ENCODE measurements at regions not wholly inside any gene's neighbourhood (a gene's known extent, or its start where the extent isn't known, plus 50 kb on each side); places are given as distances from the start of the nearest gene placed in this dataset.

DNA sequence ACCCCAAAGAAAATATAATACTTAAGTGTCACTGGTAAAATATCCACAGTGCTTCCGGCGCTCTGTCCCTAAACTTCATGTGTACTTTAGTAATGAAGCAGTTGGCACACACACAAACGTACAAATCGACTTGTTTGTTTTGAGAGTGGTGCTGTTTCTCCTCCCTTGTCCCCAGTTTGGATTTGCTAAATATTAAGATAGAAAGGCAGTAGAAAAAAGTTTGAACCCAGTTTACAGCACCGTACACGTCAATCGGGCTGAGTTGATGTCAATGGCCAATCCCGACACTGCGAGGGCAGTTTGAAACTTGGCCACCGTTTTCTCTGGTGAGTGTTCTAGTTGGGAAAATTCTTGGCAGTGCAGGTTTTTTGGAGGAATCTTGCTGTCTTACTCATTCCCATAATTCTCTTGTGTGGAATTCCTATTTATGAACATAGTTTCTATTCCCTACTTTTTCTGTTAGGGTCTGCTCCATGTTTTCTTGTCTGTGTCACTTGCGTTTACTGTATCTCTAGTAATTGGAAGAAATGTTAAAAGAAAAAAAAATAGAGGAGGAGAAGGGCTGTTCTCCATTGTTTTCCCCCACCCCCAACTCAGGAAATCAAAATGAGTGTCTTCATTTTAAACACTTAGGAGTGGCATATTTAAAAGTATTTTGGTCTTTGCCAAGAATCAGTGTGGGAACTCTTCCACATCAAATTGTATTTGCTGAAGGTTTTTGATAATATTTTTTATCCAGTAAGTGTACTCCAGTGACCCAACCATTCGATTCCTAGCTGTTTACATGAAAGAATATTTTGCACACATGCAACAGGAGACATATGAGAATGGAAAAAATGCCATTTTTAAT, 72.3 kb downstream of the OR2B2 start:
- Histone ChIP-seq H3K36me3 (ENCODE audit: control insufficient read depth, insufficient read depth, low read length) (no peaks in the 10 kb centered on the region), H3K4me3 (ENCODE audit: low read depth, low read length) (peak overlapping the region; percentile 60), H3K27me3 (ENCODE audit: control insufficient read depth, insufficient read depth, low read length) (no peaks in the 10 kb centered on the region)
- CTCF ChIA-PET: interaction anchor here (0.6 kb wide), 1 partner anchor 11 kb away, joined by 5 read pairs; no protein-coding TSS in a partner anchor
- DNase-seq (ENCODE audit: low read depth): peak; percentile 60
- POLR2A ChIA-PET: interaction anchor here (1.1 to 4.2 kb wide), 2 partner anchors 25 to 693 kb away, joined by 3 to 28 read pairs; a partner anchor contains a TSS
- TF ChIP-seq, protein P1, sequence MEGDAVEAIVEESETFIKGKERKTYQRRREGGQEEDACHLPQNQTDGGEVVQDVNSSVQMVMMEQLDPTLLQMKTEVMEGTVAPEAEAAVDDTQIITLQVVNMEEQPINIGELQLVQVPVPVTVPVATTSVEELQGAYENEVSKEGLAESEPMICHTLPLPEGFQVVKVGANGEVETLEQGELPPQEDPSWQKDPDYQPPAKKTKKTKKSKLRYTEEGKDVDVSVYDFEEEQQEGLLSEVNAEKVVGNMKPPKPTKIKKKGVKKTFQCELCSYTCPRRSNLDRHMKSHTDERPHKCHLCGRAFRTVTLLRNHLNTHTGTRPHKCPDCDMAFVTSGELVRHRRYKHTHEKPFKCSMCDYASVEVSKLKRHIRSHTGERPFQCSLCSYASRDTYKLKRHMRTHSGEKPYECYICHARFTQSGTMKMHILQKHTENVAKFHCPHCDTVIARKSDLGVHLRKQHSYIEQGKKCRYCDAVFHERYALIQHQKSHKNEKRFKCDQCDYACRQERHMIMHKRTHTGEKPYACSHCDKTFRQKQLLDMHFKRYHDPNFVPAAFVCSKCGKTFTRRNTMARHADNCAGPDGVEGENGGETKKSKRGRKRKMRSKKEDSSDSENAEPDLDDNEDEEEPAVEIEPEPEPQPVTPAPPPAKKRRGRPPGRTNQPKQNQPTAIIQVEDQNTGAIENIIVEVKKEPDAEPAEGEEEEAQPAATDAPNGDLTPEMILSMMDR (IDR thresholded peaks at IDR 0.05; ENCODE audit: insufficient read depth, low read depth, low read length): no peak

DNA sequence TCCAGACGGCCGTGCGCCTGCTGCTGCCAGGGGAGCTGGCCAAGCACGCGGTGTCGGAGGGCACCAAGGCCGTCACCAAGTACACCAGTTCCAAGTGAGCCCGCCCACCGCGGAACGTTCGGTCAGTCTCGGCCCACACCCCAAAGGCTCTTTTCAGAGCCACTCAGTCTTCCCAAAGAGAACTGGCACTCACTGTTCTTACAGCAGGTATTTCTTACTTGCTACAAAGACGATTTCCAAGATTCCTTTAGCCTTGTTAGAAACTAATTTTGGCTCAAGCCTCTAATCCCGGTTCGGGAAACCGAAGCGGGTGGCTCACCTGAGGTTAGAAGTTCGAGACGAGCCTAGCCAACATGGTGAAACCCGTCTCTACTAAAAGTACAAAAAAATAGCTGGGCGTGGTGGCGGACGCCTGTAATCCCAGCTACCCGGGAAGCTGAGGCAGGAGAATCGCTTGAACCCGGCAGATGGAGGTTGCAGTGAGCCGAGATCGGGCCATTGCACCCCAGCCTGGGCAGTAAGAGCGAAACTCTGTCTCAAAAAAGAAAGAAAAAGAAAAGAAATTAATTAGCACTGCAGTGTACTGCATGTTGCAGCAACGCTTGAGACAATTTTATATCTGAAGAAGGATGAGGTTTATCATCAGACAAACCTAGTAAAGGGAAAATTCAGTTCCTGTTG, 73.1 kb downstream of the OR2B2 start:
- TF ChIP-seq, protein P1 (IDR thresholded peaks at IDR 0.05; ENCODE audit: insufficient read depth, low read depth, low read length): no peak
- ChIA-PET POLR2A (interaction anchor here (1.0 to 4.2 kb wide), 6 partner anchors 14 to 692 kb away, joined by 3 to 28 read pairs (median 12); a partner anchor contains a TSS), CTCF (interaction anchor here (1.2 to 3.4 kb wide), 4 partner anchors 18 to 56 kb away, joined by 3 to 32 read pairs (median 10); a partner anchor contains a TSS)
- Histone ChIP-seq H3K4me3 (ENCODE audit: low read depth, low read length) (peak overlapping the region; percentile 60), H3K27me3 (ENCODE audit: control insufficient read depth, insufficient read depth, low read length) (no peaks in the 10 kb centered on the region), H3K36me3 (ENCODE audit: control insufficient read depth, insufficient read depth, low read length) (no peaks in the 10 kb centered on the region)
- DNase-seq (ENCODE audit: low read depth): no peak

DNA sequence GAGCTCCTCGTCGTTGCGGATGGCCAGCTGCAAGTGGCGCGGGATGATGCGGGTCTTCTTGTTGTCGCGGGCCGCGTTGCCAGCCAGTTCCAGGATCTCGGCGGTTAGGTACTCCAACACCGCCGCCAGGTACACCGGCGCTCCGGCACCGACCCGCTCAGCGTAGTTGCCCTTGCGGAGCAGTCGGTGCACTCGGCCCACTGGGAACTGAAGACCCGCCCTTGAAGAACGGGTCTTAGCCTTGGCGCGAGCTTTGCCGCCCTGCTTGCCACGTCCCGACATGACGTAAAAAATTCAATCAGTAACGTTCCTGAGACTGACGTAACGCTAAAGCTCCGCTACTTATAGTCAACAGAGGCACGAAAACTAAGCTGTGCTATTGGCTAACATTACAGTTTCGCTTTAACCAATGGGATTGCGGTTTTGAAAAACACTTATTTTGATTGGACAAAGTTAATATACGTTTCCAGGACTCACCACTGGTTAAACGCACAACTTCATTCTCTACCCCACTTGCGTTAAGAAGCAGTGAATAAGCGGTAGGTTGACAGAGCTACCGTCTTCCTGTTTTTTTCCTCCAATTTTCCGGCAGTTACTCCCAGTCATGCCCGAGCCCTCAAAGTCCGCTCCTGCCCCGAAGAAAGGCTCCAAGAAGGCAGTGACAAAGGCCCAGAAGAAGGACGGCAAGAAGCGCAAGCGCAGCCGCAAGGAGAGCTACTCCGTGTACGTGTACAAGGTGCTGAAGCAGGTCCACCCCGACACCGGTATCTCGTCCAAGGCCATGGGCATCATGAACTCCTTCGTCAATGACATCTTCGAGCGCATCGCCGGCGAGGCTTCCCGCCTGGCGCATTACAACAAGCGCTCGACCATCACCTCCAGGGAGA, 73.9 kb downstream of the OR2B2 start:
- POLR2A ChIA-PET: interaction anchor here (0.6 to 4.2 kb wide), 11 partner anchors 14 to 1622 kb away, joined by 3 to 28 read pairs (median 4); a partner anchor contains a TSS
- H3K27me3 ChIP-seq (ENCODE audit: control insufficient read depth, insufficient read depth, low read length): no peaks in the 10 kb centered on the region
- TF ChIP-seq, protein P1 (IDR thresholded peaks at IDR 0.05; ENCODE audit: insufficient read depth, low read depth, low read length): no peak
- no peaks in the 10 kb centered on the region for H3K36me3 ChIP-seq (ENCODE audit: control insufficient read depth, insufficient read depth, low read length)
- CTCF ChIA-PET: interaction anchor here (0.9 to 3.4 kb wide), 7 partner anchors 14 to 1812 kb away, joined by 3 to 32 read pairs (median 6); a partner anchor contains a TSS
- H3K4me3 ChIP-seq (ENCODE audit: low read depth, low read length): peak overlapping the region; percentile 60
- peak; percentile 99 for DNase-seq (ENCODE audit: low read depth)

DNA sequence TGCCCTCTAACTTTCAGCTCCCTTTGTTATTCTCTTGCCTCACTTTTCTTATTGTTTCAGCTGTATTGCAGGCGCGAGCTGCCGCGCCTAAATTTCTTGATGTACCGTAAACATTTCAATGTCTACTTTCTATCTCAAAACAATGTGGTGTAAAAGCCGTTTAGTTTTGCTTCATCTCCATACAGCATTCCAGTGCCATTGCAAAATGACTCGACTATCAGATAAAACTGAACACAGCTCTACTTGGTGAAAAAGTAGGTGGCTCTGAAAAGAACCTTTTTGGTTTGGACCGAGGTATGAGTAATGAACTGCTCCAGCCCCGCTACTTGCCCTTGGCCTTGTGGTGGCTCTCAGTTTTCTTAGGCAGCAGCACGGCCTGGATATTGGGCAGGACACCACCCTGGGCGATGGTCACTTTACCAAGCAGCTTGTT, 74.6 kb downstream of the OR2B2 start:
- DNase-seq (ENCODE audit: low read depth): no peak
- Histone ChIP-seq H3K4me3 (ENCODE audit: low read depth, low read length) (peak overlapping the region; percentile 60), H3K36me3 (ENCODE audit: control insufficient read depth, insufficient read depth, low read length) (no peaks in the 10 kb centered on the region), H3K27me3 (ENCODE audit: control insufficient read depth, insufficient read depth, low read length) (no peaks in the 10 kb centered on the region)
- POLR2A ChIA-PET: interaction anchor here (0.6 to 4.2 kb wide), 9 partner anchors 13 to 1621 kb away, joined by 3 to 28 read pairs (median 6); a partner anchor contains a TSS
- TF ChIP-seq, protein P1 (IDR thresholded peaks at IDR 0.05; ENCODE audit: insufficient read depth, low read depth, low read length): no peak
- CTCF ChIA-PET: interaction anchor here (0.9 to 3.4 kb wide), 6 partner anchors 13 to 1812 kb away, joined by 3 to 32 read pairs (median 6); a partner anchor contains a TSS
